Activated CD4-positive, alpha-beta T cell treated with anti-CD3 and anti-CD28 coated beads, Interleukin-2, amount 10 ng/mL, durations not matched to agents 7 days and 5 days (primary cell): ENCODE measurements at regions not wholly inside any gene's neighbourhood (a gene's known extent, or its start where the extent isn't known, plus 50 kb on each side); places are given as distances from the start of the nearest gene placed in this dataset.

ENCODE experiments used
- CTCF ChIA-PET: fragments of 350-600 bp; sonication (Branson Sonifier 250); formaldehyde crosslinking; loops from one replicate; lab custom pipeline; 2021; ENCODE audit warnings: antibody characterized with exemption; lab: Charles Lee
- POLR2A ChIA-PET: fragments of 350-600 bp; sonication (Branson Sonifier 250); formaldehyde crosslinking; loops from one replicate; lab custom pipeline; 2021; ENCODE audit warnings: antibody characterized with exemption; lab: Charles Lee
- DNase-seq: peaks from one replicate; pipeline ENCODE4 v3.0.0-alpha.2; 2020
- H3K27ac Mint-ChIP-seq: one replicate; pipeline ENCODE4 v1.8.0; 2021; ENCODE audit warnings: mild to moderate bottlenecking, moderate library complexity, mixed read lengths
- H3K27me3 Mint-ChIP-seq: one replicate; pipeline ENCODE4 v1.8.0; 2021; ENCODE audit warnings: mixed read lengths
- H3K36me3 Mint-ChIP-seq: one replicate; pipeline ENCODE4 v1.8.0; 2021; ENCODE audit warnings: low read depth, mixed read lengths
- H3K4me1 Mint-ChIP-seq: one replicate; pipeline ENCODE4 v1.8.0; 2021; ENCODE audit warnings: mixed read lengths
- H3K4me3 Mint-ChIP-seq: one replicate; pipeline ENCODE4 v1.8.0; 2021; ENCODE audit warnings: mild to moderate bottlenecking, moderate library complexity, mixed read lengths
- H3K9me3 Mint-ChIP-seq: one replicate; pipeline ENCODE4 v1.8.0; 2021; ENCODE audit warnings: mixed read lengths

DNA sequence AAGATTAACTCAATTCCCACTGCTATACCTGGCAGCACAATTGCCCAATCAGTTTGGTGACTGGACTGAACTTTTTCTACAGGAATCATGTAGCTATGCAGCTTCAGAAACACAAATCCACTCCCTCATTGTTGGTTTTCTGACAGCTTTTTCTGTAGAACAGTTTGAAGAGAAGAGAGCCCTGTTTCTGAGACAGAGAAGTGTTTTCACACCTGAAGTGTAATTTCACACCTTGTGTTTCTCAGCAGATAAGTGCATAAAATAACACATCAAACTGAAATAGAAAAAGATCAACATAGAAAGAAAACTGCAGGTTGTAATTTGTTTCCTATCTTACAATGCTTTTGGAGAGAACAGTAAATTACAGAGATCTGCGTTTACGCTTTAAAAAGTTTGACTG lies 335.6 kb downstream of the SNAPC1 start:
- ChIA-PET POLR2A (no interaction called here), CTCF (interaction anchor here (1.0 kb wide), 1 partner anchor 12 kb away, joined by 4 read pairs; no protein-coding TSS in a partner anchor)
- Mint-ChIP-seq H3K4me3 (no peak overlapping the region), H3K27ac (no peak overlapping the region), H3K4me1 (no peaks in the 10 kb centered on the region), H3K9me3 (no peaks in the 10 kb centered on the region), H3K36me3 (no peaks in the 10 kb centered on the region), H3K27me3 (peaks cover 20% of the 10 kb centered on the region)
- no peak for DNase-seq

DNA sequence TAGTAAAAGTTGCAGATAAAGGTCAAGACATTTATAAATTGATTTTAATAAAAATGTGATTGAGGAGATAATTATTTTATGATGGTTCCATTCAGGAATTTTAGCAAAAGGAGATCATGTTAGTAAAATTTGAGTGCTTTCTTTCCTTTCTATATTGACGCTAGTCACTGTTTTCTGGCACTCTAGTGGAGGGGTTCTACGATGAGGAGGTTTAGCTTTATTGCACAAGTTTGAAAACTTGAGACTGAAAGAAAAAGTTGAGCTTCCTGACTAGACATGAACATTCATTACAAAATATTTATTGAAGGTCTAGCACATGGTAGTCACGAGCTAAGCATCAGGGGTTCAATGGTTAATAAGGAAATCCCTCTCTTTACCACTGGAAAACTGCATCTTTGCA lies 336.1 kb downstream of the SNAPC1 start:
- CTCF ChIA-PET = no interaction called here

DNA sequence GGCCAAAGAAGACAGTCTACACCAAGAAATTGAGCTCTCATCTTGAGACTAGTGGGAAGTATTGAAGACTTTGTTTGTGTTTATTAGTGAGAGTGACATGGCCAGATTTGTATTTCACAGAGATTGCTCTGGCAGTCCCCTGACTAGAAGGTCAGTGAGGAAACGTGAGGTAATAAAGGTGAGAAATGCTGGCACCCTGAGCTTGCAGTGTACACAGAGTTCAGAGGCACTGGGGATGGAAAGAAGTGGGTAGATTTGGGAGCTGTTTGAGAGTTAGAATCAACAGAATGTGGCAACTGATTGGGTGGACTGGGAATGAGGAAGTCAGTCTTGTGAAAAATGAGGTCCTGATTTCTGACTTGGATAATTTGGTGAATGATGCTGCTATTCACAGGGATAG lies 336.9 kb downstream of the SNAPC1 start:
- H3K9me3 Mint-ChIP-seq = no peaks in the 10 kb centered on the region
- no peaks in the 10 kb centered on the region for H3K4me1 Mint-ChIP-seq
- no peak overlapping the region for H3K27ac Mint-ChIP-seq
- DNase-seq = no peak
- ChIA-PET CTCF (no interaction called here), POLR2A (no interaction called here)
- no peaks in the 10 kb centered on the region for H3K36me3 Mint-ChIP-seq
- H3K27me3 Mint-ChIP-seq = peaks cover 23% of the 10 kb centered on the region
- no peak overlapping the region for H3K4me3 Mint-ChIP-seq

More for the DNA sequence above, 336.1 kb downstream of the SNAPC1 start:
- H3K27me3 Mint-ChIP-seq = peaks cover 23% of the 10 kb centered on the region
- no peak for DNase-seq
- POLR2A ChIA-PET = no interaction called here
- H3K4me3 Mint-ChIP-seq = no peak overlapping the region
- H3K36me3 Mint-ChIP-seq = no peaks in the 10 kb centered on the region
- no peaks in the 10 kb centered on the region for H3K4me1 Mint-ChIP-seq
- H3K9me3 Mint-ChIP-seq = no peaks in the 10 kb centered on the region
- no peak overlapping the region for H3K27ac Mint-ChIP-seq

DNA sequence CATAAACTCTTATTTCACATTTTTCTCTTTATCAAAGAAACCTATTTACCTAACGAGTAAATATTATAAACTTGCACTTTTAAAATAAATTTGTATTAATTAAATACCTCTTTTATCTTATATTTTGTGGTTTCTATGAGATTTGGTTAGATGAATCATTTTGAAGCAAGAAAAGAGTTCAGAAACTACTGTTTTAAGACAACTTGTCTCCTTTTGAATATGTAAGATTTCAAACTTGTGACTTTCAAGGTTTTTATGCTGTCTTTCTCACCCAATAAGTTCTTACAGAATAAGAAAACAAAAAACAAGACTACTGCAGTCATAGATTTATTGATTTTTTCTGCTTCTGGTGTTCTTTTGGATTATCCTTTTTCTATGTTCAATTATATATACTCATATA lies 339.0 kb downstream of the SNAPC1 start:
- no peak overlapping the region for H3K4me3 Mint-ChIP-seq
- POLR2A ChIA-PET = no interaction called here
- H3K27me3 Mint-ChIP-seq = peaks cover 20% of the 10 kb centered on the region
- DNase-seq = no peak
- no peaks in the 10 kb centered on the region for H3K36me3 Mint-ChIP-seq
- H3K27ac Mint-ChIP-seq = no peak overlapping the region
- no peaks in the 10 kb centered on the region for H3K4me1 Mint-ChIP-seq
- H3K9me3 Mint-ChIP-seq = no peaks in the 10 kb centered on the region
- CTCF ChIA-PET = no interaction called here

DNA sequence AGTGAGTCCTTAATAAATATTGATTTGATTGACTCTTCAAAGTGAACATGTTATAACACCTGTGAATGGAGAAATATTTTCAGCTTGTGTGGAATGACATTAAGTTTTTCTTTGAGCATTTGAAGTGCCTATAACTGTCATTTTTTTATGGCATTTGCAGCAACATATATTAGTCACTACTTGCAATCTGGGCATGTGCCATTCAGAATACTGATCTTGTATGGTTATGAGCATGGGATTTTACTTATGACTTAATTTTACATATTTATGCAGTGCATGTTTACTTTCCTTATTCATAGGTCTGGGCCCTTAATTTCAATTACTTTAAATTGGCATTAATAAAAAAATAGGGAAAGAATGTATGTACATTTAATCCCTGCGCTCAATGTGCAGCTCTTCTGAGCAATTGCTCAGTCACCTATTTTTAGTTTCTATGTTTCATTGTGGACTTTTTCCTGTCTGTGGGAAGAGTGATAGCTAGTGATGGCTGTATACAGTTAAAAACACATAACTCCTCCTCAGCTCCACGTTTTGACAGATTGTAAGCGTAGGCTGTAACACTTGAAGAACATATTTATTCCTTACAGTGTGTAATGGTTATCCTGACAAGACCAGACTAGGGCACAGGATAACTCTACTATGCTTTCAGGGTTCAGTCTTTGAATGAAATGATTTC lies 339.6 kb downstream of the SNAPC1 start:
- no peak overlapping the region for H3K4me3 Mint-ChIP-seq
- H3K9me3 Mint-ChIP-seq = no peaks in the 10 kb centered on the region
- no peaks in the 10 kb centered on the region for H3K36me3 Mint-ChIP-seq
- H3K27ac Mint-ChIP-seq = no peak overlapping the region
- POLR2A ChIA-PET = no interaction called here
- DNase-seq = no peak
- peaks cover 20% of the 10 kb centered on the region for H3K27me3 Mint-ChIP-seq
- CTCF ChIA-PET = no interaction called here
- no peaks in the 10 kb centered on the region for H3K4me1 Mint-ChIP-seq

DNA sequence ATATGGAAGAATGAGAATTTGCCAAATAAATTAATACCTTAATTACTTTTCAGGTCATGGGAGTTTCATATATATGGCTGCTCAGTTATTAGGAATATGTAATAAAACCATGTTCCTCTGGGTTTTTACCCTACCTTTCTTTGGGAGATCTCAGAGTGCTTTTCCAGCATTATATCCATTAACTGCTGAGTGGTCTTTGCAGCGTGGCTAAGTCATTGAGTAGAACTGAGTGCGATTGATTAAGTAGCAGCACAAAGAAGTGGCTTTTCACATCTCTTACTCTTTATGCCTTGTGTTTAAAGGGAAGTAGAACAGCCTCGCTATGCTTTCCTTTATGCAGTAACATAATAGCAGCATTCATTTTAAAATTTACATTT lies 340.1 kb downstream of the SNAPC1 start:
- ChIA-PET CTCF (no interaction called here), POLR2A (no interaction called here)
- no peak overlapping the region for H3K27ac Mint-ChIP-seq
- no peak overlapping the region for H3K4me3 Mint-ChIP-seq
- DNase-seq = no peak
- H3K9me3 Mint-ChIP-seq = no peaks in the 10 kb centered on the region
- H3K27me3 Mint-ChIP-seq = peaks cover 20% of the 10 kb centered on the region
- H3K36me3 Mint-ChIP-seq = no peaks in the 10 kb centered on the region
- no peaks in the 10 kb centered on the region for H3K4me1 Mint-ChIP-seq

DNA sequence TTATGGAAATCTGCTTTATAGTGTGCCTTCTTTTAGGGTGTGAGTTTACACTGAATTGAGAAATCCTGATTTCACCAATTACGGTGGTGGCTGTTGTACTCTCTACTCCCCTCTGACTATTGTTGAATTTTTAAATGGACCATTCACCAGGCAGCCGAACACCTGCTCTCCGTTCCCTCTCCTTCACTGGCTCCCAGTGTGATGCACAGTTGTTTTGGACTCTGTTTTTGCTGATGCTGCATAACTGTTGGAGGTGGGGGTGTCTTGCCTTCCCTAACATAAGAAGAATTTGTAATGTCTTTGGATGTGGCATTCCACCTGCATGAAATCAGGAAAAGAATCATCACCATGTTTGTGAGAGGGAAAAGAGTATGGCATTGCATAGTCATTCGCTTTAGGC lies 341.2 kb downstream of the SNAPC1 start:
- POLR2A ChIA-PET = no interaction called here
- DNase-seq = no peak
- Mint-ChIP-seq H3K27ac (no peak overlapping the region), H3K36me3 (no peaks in the 10 kb centered on the region), H3K4me1 (no peaks in the 10 kb centered on the region), H3K4me3 (no peak overlapping the region), H3K27me3 (peaks cover 22% of the 10 kb centered on the region), H3K9me3 (no peaks in the 10 kb centered on the region)
- CTCF ChIA-PET = no interaction called here

DNA sequence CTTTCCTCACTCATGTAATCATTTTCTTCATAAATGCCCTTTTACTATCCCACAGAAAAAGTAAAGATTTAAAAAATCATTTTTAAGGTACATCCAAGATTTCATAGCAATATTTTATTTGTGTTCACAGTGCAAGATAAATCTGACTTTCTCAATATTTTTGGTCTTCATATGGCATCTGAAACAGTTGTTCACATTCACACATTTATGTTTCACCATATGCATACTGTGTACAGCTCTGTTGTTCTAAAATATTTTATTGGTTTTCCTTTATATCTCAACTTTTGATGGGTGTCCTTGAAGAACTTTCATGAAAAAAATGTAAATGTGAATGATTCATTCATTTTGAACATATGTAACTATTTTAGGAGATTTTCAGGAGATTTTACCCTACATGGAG lies 348.7 kb downstream of the SNAPC1 start:
- CTCF ChIA-PET = no interaction called here
- H3K36me3 Mint-ChIP-seq = no peaks in the 10 kb centered on the region
- H3K4me3 Mint-ChIP-seq = no peak overlapping the region
- no peak overlapping the region for H3K27ac Mint-ChIP-seq
- POLR2A ChIA-PET = no interaction called here
- peaks cover 60% of the 10 kb centered on the region for H3K27me3 Mint-ChIP-seq
- no peaks in the 10 kb centered on the region for H3K9me3 Mint-ChIP-seq
- H3K4me1 Mint-ChIP-seq = no peaks in the 10 kb centered on the region
- no peak for DNase-seq

DNA sequence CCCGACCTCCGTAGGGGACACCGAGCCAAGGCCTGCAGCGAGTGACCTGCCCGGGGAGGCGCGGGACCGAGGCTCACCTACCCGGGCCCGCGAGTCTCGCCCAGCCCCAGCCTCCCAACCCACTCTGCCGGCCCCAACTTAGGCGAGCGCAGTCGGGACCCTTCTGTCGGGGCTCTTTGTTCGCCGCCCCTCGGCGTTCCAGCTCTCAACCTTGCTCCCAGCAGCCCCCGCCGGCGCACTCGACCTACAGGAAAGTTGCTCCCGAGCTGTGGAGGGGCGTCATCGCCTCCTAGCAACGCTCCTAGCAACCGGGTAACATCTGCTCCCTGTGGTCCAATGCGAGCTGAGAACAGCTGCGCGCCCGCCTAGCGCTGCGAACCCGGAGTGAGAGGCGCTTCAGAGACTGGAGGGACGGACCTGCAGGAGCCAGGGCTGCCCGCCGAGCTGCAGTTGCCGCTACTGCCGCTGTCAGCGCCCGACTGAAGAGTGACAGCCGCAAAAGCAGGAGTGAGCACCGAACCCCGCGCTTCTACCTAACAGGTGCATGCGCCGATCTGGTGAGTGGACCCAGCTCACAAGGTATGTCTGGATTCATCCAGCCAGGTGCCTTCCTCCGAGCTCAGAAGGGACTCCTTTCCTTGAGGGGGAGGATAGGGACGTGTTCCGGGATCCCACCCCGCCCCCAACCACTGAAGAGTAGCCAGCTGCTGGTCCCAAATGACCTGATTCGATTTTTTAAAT lies 355.0 kb downstream of the SNAPC1 start:
- peaks cover 7% of the 10 kb centered on the region for H3K4me1 Mint-ChIP-seq
- CTCF ChIA-PET = interaction anchor here (1.6 kb wide), 1 partner anchor 9 kb away, joined by 11 read pairs; no protein-coding TSS in a partner anchor
- no peaks in the 10 kb centered on the region for H3K36me3 Mint-ChIP-seq
- no peak overlapping the region for H3K27ac Mint-ChIP-seq
- H3K4me3 Mint-ChIP-seq = peak overlapping the region; percentile 17
- POLR2A ChIA-PET = no interaction called here
- DNase-seq = peak; percentile 50
- H3K9me3 Mint-ChIP-seq = no peaks in the 10 kb centered on the region
- H3K27me3 Mint-ChIP-seq = peaks cover 84% of the 10 kb centered on the region

DNA sequence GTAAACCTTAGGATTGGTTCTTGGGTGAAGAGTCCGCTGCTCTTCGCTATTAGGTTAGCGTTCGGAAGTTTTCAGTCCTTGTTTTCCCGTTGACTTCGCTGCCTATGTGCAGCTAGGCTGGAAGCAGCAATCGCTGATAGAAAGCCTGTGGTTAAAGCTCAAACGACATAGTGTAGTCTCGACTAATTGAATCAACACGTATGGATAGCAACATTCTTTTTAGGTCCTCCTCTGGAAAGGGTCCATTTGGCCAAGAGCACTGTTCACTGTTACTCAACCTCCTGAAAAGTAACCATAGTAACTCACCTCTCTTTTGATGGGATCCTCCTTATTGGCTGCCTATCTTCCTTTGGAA lies 355.5 kb downstream of the SNAPC1 start:
- peaks cover 85% of the 10 kb centered on the region for H3K27me3 Mint-ChIP-seq
- H3K27ac Mint-ChIP-seq = no peak overlapping the region
- no peak overlapping the region for H3K4me3 Mint-ChIP-seq
- ChIA-PET POLR2A (no interaction called here), CTCF (interaction anchor here (1.6 kb wide), 1 partner anchor 9 kb away, joined by 11 read pairs; no protein-coding TSS in a partner anchor)
- no peak for DNase-seq
- peaks cover 7% of the 10 kb centered on the region for H3K4me1 Mint-ChIP-seq
- H3K36me3 Mint-ChIP-seq = no peaks in the 10 kb centered on the region
- H3K9me3 Mint-ChIP-seq = no peaks in the 10 kb centered on the region

DNA sequence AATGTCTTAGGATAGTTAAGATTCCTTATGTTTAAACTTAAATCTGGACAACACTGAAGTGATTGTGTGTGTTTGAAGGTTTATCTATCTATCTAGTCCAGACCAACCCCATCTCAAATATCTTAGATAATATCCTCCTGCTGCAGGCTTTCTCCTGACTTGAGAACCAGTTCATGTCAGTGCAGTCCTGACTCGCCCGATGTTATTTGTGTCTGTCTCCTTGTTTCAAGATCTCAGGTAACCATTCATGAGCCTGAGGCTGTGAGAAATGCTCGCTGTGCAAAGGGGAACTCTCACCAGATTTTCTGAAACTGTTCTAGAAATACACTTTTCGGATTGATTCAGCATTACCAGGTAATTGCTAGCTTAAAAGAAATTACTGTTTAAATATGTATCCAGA lies 356.2 kb downstream of the SNAPC1 start:
- Mint-ChIP-seq H3K27me3 (peaks cover 84% of the 10 kb centered on the region), H3K4me3 (no peak overlapping the region), H3K27ac (no peak overlapping the region), H3K9me3 (no peaks in the 10 kb centered on the region), H3K4me1 (peaks cover 7% of the 10 kb centered on the region), H3K36me3 (no peaks in the 10 kb centered on the region)
- ChIA-PET CTCF (interaction anchor here (1.6 kb wide), 1 partner anchor 8 kb away, joined by 11 read pairs; no protein-coding TSS in a partner anchor), POLR2A (no interaction called here)
- DNase-seq = no peak

DNA sequence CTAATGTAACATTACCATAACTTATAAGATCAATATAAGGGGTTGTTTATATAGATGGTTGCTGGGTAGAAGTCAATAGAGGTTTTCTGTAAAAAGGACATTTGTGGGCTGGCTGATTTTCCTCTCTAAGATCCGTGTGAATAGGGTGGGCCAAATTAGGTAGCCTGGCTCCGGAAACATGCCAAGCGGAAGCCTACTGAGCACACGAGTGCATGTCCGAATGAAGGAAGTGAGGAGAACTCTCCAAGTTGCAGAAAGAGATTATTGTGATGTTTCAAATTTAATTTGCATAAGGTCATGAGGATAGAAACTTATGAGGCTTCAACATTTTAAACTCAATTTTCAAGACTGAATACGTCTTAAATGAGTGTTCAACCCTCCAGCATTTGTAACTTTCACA lies 356.7 kb downstream of the SNAPC1 start:
- Mint-ChIP-seq H3K9me3 (no peaks in the 10 kb centered on the region), H3K4me1 (peaks cover 7% of the 10 kb centered on the region), H3K36me3 (no peaks in the 10 kb centered on the region), H3K27me3 (peaks cover 83% of the 10 kb centered on the region), H3K4me3 (no peak overlapping the region), H3K27ac (no peak overlapping the region)
- ChIA-PET POLR2A (no interaction called here), CTCF (no interaction called here)
- DNase-seq = no peak

DNA sequence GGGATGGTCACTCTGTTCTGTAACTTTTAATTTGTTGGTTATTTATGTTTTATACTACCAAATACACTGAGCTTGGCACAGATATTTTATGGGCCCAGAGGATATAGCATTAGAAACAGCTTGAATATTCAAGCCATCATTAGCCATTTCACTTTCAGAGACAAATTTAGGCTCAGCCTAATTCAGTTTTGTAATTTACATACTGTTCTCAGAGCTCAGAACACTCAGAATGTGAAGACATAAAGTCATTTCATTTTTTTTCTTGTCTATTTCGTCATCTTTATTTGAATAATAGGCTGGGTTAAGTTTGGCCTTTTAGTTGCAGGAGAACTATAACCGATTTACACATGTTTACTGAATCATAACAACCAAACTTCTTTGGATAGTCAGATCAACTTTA lies 361.7 kb downstream of the SNAPC1 start:
- H3K4me1 Mint-ChIP-seq = no peaks in the 10 kb centered on the region
- no peak overlapping the region for H3K4me3 Mint-ChIP-seq
- POLR2A ChIA-PET = no interaction called here
- DNase-seq = no peak
- no peaks in the 10 kb centered on the region for H3K9me3 Mint-ChIP-seq
- H3K27me3 Mint-ChIP-seq = peaks cover 69% of the 10 kb centered on the region
- CTCF ChIA-PET = no interaction called here
- no peaks in the 10 kb centered on the region for H3K36me3 Mint-ChIP-seq
- H3K27ac Mint-ChIP-seq = no peak overlapping the region
